ACC112 (cell line): ENCODE measurements at regions not wholly inside any gene's neighbourhood (a gene's known extent, or its start where the extent isn't known, plus 50 kb on each side); places are given as distances from the start of the nearest gene placed in this dataset.
"Not testable (repeated sequence)": the region's sequence is repeated elsewhere in the genome, so short reads cannot be mapped to it uniquely, and the experiment has no call there.

ENCODE experiments used
- H2AFZ ChIP-seq: fragments of 200-600 bp; sonication (generic); one replicate; pipeline ENCODE4 v1.6.0; 2017; ENCODE audit warnings: antibody characterized with exemption, low read length; ENCODE audit not compliant: unreplicated experiment
- H3K27ac ChIP-seq: fragments of 200-600 bp; sonication (generic); 2 replicates; pipeline ENCODE4 v1.5.1; 2014; ENCODE audit warnings: low read depth, mild to moderate bottlenecking, antibody characterized with exemption, low read length, moderate library complexity
- H3K27me3 ChIP-seq: fragments of 200-600 bp; sonication (generic); 2 replicates; pipeline ENCODE4 v1.6.1; 2014; ENCODE audit warnings: mild to moderate bottlenecking, antibody characterized with exemption, low read length, moderate library complexity, mixed read lengths; ENCODE audit not compliant: insufficient read depth
- H3K36me3 ChIP-seq: fragments of 200-600 bp; sonication (generic); 2 replicates; pipeline ENCODE4 v1.6.1; 2016; ENCODE audit warnings: mild to moderate bottlenecking, antibody characterized with exemption, low read length, moderate library complexity, mixed read lengths; ENCODE audit not compliant: insufficient read depth
- H3K4me1 ChIP-seq: fragments of 200-600 bp; sonication (generic); one replicate; pipeline ENCODE4 v1.6.1; 2016; ENCODE audit warnings: low read length, mixed read lengths; ENCODE audit not compliant: insufficient read depth, unreplicated experiment, control insufficient read depth
- H3K4me3 ChIP-seq: fragments of 200-600 bp; sonication (generic); 2 replicates; pipeline ENCODE4 v1.5.1; 2014; ENCODE audit warnings: mild to moderate bottlenecking, low read depth, low read length
- H3K79me2 ChIP-seq: fragments of 200-600 bp; sonication (generic); one replicate; pipeline ENCODE4 v1.6.0; 2016; ENCODE audit warnings: low read length; ENCODE audit not compliant: control insufficient read depth, unreplicated experiment, insufficient read depth

DNA sequence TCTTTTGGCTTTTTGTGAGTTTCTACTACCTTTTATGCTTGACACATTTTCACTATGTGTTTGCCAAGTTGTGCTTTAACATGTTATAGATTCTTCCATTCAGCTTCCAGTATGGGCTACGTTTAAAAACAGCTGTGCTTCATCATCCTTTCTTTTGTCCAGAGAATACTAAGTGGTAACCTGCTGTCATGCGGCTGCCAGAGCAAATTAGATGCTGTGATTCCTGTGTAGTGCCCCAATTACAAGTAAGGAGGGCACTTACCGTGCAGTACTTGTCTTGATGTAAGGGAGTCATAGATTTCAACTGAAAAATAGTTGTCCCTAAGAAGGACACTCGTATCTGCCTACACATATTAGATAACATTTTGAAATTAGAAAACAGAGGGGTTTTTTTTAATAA, 531.8 kb upstream of the GALNTL6 start:
- H3K4me1 ChIP-seq = no peaks in the 10 kb centered on the region
- no peaks in the 10 kb centered on the region for H3K79me2 ChIP-seq
- H2AFZ ChIP-seq = no peak overlapping the region
- H3K36me3 ChIP-seq = no peaks in the 10 kb centered on the region
- no peaks in the 10 kb centered on the region for H3K27me3 ChIP-seq
- H3K27ac ChIP-seq = no peak overlapping the region
- no peak overlapping the region for H3K4me3 ChIP-seq

DNA sequence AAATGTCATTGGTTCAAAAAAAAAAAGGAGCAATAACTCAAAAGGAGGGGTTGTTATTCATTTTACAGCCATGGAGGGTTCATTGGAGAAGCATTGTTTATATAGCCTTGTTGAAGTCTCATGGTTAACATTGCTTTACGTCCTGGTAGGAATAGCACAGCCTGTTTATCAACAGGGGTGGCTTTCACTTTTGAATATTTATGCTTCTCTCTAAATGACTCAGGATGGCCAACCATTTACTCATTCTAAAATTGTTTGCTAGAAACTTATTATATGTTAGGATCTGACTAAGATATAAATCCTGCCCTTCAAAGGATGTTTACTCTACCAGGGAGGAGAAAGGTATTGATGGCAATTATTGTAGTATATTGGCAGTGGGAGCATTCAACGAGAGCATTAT, 534.1 kb upstream of the GALNTL6 start:
- H3K36me3 ChIP-seq = no peaks in the 10 kb centered on the region
- H3K27me3 ChIP-seq = no peaks in the 10 kb centered on the region
- no peak overlapping the region for H2AFZ ChIP-seq
- no peaks in the 10 kb centered on the region for H3K4me1 ChIP-seq
- H3K4me3 ChIP-seq = no peak overlapping the region
- no peaks in the 10 kb centered on the region for H3K79me2 ChIP-seq
- H3K27ac ChIP-seq = no peak overlapping the region

- no peak overlapping the region for H3K27ac ChIP-seq
- H2AFZ ChIP-seq = no peak overlapping the region
- H3K27me3 ChIP-seq = no peaks in the 10 kb centered on the region
- no peak overlapping the region for H3K4me3 ChIP-seq
- H3K36me3 ChIP-seq = no peaks in the 10 kb centered on the region
- H3K4me1 ChIP-seq = no peaks in the 10 kb centered on the region
- no peaks in the 10 kb centered on the region for H3K79me2 ChIP-seq
Observed at GRCh38 chr4:171266671-171267070, 546.5 kb upstream of the GALNTL6 start.

- H2AFZ ChIP-seq = no peak overlapping the region
- H3K27ac ChIP-seq = no peak overlapping the region
- H3K4me3 ChIP-seq = no peak overlapping the region
- no peaks in the 10 kb centered on the region for H3K4me1 ChIP-seq
- no peaks in the 10 kb centered on the region for H3K79me2 ChIP-seq
- no peaks in the 10 kb centered on the region for H3K36me3 ChIP-seq
- H3K27me3 ChIP-seq = no peaks in the 10 kb centered on the region
Observed at GRCh38 chr4:171265190-171265818, 547.9 kb upstream of the GALNTL6 start.

GRCh38 chr4:171256223-171256622, 557.0 kb upstream of the GALNTL6 start:
- no peak overlapping the region for H2AFZ ChIP-seq
- no peaks in the 10 kb centered on the region for H3K36me3 ChIP-seq
- no peaks in the 10 kb centered on the region for H3K27me3 ChIP-seq
- no peaks in the 10 kb centered on the region for H3K4me1 ChIP-seq
- H3K27ac ChIP-seq = no peak overlapping the region
- H3K79me2 ChIP-seq = no peaks in the 10 kb centered on the region
- H3K4me3 ChIP-seq = no peak overlapping the region

GRCh38 chr4:171246948-171247347, 566.3 kb upstream of the GALNTL6 start:
- Histone ChIP-seq H3K27ac (no peak overlapping the region), H3K4me3 (no peak overlapping the region), H3K36me3 (no peaks in the 10 kb centered on the region), H3K27me3 (no peaks in the 10 kb centered on the region), H3K4me1 (no peaks in the 10 kb centered on the region), H3K79me2 (no peaks in the 10 kb centered on the region), H2AFZ (no peak overlapping the region)

GRCh38 chr4:171242831-171243230, 570.4 kb upstream of the GALNTL6 start:
- Histone ChIP-seq H3K79me2 (no peaks in the 10 kb centered on the region), H3K27ac (no peak overlapping the region), H2AFZ (no peak overlapping the region), H3K4me1 (no peaks in the 10 kb centered on the region), H3K4me3 (no peak overlapping the region), H3K36me3 (no peaks in the 10 kb centered on the region), H3K27me3 (no peaks in the 10 kb centered on the region)

DNA sequence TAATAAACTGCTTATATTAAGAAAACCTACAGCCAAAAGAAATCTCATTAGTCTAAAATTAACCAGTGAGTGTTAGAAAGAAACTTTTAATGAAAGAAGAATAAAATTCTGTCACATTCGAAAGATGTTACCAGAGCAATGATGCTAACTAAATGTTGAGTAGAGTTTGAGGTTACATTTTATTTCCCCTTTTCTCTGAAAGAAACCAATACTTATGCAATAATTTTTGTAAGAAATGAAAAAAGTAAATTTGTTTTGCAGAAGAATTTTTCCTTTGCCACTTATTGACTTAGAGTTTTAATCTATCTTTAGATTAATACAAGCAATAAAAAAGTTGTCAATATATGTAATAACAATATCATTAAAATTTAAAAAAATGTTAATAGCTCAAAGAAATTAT, 574.0 kb upstream of the GALNTL6 start:
- Histone ChIP-seq H3K4me3 (no peak overlapping the region), H3K27ac (no peak overlapping the region), H3K27me3 (no peaks in the 10 kb centered on the region), H3K36me3 (no peaks in the 10 kb centered on the region), H3K79me2 (no peaks in the 10 kb centered on the region), H3K4me1 (no peaks in the 10 kb centered on the region), H2AFZ (no peak overlapping the region)

DNA sequence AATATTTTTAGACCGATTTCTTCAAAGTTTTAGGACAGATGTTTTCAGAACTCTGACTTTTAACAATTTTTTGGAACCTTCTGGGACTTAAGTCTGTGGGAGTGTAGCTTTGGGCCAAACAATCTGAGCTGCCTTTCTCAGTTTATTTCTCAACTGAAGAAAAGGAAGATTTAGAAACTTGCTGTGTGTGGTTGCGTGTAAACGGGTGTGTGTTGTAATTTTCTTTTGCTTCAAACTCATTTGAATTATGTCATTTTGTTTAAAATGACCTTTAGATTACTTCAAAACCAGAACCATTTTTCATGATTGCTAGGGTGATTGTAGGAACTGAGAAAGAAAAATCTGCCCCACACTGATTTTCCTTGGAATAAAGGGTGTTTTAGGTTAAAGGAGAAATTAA, 577.7 kb upstream of the GALNTL6 start:
- Histone ChIP-seq H2AFZ (no peak overlapping the region), H3K4me3 (no peak overlapping the region), H3K27ac (no peak overlapping the region), H3K4me1 (no peaks in the 10 kb centered on the region), H3K36me3 (no peaks in the 10 kb centered on the region), H3K27me3 (no peaks in the 10 kb centered on the region), H3K79me2 (no peaks in the 10 kb centered on the region)

GRCh38 chr4:171229354-171229753, 583.9 kb upstream of the GALNTL6 start:
- H3K4me1 ChIP-seq, H3K27ac ChIP-seq, H2AFZ ChIP-seq, H3K79me2 ChIP-seq, H3K36me3 ChIP-seq, H3K4me3 ChIP-seq, H3K27me3 ChIP-seq: not testable (repeated sequence)

GRCh38 chr4:171221181-171221580, 592.0 kb upstream of the GALNTL6 start:
- Histone ChIP-seq H3K4me1 (no peaks in the 10 kb centered on the region), H2AFZ (no peak overlapping the region), H3K27me3 (no peaks in the 10 kb centered on the region), H3K27ac (no peak overlapping the region), H3K4me3 (no peak overlapping the region), H3K79me2 (no peaks in the 10 kb centered on the region), H3K36me3 (no peaks in the 10 kb centered on the region)
